ENCODE measurements at regions not wholly inside any gene's neighbourhood (a gene's known extent, or its start where the extent isn't known, plus 50 kb on each side); places are given as distances from the start of the nearest gene placed in this dataset.

DNA sequence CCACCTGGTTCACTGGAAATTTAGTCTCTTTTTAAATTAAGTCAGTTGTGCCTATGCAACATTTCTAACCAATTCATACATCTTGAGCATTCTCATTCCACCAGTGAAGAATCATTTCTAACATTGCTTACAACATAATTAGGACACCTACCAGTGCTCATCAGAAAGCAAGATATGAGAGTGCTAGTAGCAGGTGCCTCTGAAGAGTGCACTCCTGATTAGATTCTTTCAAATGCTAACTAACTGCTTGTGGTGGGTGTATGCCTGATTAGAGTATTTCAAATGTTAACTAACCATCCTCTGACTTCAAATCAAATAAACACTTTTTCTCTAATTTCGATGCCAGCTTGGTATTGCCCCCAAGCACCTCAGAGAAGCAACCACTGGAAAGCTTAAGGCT, 124.3 kb upstream of the DNAJC10 start:
- Histone ChIP-seq H3K4me1 (ENCODE audit: insufficient read depth) (peaks cover 50% of the 10 kb centered on the region), H3K9me2 (ENCODE audit: insufficient read depth) (no peaks in the 10 kb centered on the region), H3K79me2 (replicated peaks; ENCODE audit: insufficient read depth) (no peaks in the 10 kb centered on the region), H2AFZ (no peak overlapping the region), H3F3A (replicated peaks; ENCODE audit: low read depth) (no peaks in the 10 kb centered on the region), H3K27ac (ENCODE audit: low read depth) (no peak overlapping the region), H3K4me2 (peak overlapping the region; percentile 70), H3K36me3 (ENCODE audit: insufficient read depth) (no peaks in the 10 kb centered on the region), H3K4me3 (peak overlapping the region; percentile 34), H3K27me3 (ENCODE audit: insufficient read depth) (no peaks in the 10 kb centered on the region), H4K20me1 (replicated peaks; ENCODE audit: insufficient read depth) (no peaks in the 10 kb centered on the region)
- peak; percentile 34; the same call in 1 of the 2 replicates for TF ChIP-seq NANOG (IDR thresholded peaks at IDR 0.05; ENCODE audit: borderline replicate concordance)
- TF ChIP-seq, protein P1, sequence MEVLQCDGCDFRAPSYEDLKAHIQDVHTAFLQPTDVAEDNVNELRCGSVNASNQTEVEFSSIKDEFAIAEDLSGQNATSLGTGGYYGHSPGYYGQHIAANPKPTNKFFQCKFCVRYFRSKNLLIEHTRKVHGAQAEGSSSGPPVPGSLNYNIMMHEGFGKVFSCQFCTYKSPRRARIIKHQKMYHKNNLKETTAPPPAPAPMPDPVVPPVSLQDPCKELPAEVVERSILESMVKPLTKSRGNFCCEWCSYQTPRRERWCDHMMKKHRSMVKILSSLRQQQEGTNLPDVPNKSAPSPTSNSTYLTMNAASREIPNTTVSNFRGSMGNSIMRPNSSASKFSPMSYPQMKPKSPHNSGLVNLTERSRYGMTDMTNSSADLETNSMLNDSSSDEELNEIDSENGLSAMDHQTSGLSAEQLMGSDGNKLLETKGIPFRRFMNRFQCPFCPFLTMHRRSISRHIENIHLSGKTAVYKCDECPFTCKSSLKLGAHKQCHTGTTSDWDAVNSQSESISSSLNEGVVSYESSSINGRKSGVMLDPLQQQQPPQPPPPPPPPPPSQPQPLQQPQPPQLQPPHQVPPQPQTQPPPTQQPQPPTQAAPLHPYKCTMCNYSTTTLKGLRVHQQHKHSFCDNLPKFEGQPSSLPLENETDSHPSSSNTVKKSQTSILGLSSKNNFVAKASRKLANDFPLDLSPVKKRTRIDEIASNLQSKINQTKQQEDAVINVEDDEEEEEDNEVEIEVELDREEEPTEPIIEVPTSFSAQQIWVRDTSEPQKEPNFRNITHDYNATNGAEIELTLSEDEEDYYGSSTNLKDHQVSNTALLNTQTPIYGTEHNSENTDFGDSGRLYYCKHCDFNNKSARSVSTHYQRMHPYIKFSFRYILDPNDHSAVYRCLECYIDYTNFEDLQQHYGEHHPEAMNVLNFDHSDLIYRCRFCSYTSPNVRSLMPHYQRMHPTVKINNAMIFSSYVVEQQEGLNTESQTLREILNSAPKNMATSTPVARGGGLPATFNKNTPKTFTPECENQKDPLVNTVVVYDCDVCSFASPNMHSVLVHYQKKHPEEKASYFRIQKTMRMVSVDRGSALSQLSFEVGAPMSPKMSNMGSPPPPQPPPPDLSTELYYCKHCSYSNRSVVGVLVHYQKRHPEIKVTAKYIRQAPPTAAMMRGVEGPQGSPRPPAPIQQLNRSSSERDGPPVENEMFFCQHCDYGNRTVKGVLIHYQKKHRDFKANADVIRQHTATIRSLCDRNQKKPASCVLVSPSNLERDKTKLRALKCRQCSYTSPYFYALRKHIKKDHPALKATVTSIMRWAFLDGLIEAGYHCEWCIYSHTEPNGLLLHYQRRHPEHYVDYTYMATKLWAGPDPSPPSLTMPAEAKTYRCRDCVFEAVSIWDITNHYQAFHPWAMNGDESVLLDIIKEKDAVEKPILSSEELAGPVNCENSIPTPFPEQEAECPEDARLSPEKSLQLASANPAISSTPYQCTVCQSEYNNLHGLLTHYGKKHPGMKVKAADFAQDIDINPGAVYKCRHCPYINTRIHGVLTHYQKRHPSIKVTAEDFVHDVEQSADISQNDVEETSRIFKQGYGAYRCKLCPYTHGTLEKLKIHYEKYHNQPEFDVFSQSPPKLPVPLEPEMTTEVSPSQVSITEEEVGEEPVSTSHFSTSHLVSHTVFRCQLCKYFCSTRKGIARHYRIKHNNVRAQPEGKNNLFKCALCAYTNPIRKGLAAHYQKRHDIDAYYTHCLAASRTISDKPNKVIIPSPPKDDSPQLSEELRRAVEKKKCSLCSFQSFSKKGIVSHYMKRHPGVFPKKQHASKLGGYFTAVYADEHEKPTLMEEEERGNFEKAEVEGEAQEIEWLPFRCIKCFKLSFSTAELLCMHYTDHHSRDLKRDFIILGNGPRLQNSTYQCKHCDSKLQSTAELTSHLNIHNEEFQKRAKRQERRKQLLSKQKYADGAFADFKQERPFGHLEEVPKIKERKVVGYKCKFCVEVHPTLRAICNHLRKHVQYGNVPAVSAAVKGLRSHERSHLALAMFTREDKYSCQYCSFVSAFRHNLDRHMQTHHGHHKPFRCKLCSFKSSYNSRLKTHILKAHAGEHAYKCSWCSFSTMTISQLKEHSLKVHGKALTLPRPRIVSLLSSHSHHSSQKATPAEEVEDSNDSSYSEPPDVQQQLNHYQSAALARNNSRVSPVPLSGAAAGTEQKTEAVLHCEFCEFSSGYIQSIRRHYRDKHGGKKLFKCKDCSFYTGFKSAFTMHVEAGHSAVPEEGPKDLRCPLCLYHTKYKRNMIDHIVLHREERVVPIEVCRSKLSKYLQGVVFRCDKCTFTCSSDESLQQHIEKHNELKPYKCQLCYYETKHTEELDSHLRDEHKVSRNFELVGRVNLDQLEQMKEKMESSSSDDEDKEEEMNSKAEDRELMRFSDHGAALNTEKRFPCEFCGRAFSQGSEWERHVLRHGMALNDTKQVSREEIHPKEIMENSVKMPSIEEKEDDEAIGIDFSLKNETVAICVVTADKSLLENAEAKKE (CRISPR knock-in tag; IDR thresholded peaks at IDR 0.05), result no peak
- peak; percentile 18 for DNase-seq (ENCODE audit: low spot score)
- Mint-ChIP-seq H3K4me1 (peaks cover 63% of the 10 kb centered on the region), H3K9me3 (no peaks in the 10 kb centered on the region), H3K36me3 (ENCODE audit: low read depth) (no peaks in the 10 kb centered on the region), H3K4me3 (peak overlapping the region; percentile 25; the same call in 1 of the 3 replicates), H3K27me3 (ENCODE audit: insufficient read depth, low read depth, poor library complexity) (peaks cover 2% of the 10 kb centered on the region), H3K27ac (no peak overlapping the region)
- ATAC-seq, result peak; percentile 81

DNA sequence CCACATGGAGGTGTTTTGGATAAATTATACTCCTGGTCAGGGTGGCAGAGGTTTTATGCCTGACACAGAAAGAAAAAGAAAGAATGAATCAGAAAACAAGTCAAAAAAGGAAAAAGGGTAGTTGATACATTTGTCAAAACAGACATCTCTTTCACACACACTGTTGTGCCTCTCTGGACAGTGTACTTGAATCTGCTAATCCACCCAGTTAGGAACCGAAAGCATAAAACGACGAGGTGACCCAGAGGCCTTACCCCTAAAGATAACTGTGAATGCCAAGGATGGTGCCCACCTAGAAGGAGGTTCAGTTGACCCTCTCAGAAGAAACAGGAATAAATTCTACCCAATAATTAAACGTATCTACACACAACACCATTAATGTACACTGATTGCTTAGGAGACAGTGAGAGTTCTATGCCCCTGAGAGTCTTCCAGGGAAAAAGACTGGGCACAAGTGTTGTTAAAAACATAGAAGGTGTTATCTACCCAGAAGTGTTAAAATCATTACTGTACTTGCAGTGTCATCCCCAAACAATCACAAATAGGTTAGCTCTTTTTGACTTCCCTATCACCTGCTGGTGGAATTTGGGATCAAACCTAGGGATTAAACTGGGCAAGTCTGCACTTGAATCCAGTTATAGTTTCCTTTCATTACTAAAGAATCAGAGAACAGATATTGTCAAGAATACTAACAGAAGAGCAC, 123.2 kb upstream of the DNAJC10 start:
- no peak overlapping the region for H3K27ac ChIP-seq (ENCODE audit: low read depth)
- no peaks in the 10 kb centered on the region for H4K20me1 ChIP-seq (replicated peaks; ENCODE audit: insufficient read depth)
- peak overlapping the region; percentile 34; the same call in 1 of the 2 replicates for H3K4me3 ChIP-seq
- Mint-ChIP-seq H3K36me3 (ENCODE audit: low read depth) (no peaks in the 10 kb centered on the region), H3K4me1 (peaks cover 56% of the 10 kb centered on the region), H3K27ac (peak overlapping the region; percentile 67), H3K9me3 (no peaks in the 10 kb centered on the region), H3K4me3 (no peak overlapping the region), H3K27me3 (ENCODE audit: insufficient read depth, low read depth, poor library complexity) (peaks cover 2% of the 10 kb centered on the region)
- no peaks in the 10 kb centered on the region for H3K9me2 ChIP-seq (ENCODE audit: insufficient read depth)
- no peak overlapping the region for H2AFZ ChIP-seq
- H3K4me1 ChIP-seq (ENCODE audit: insufficient read depth), result peaks cover 48% of the 10 kb centered on the region
- DNase-seq (ENCODE audit: low spot score) (peak; percentile 23), ATAC-seq (no peak)
- no peaks in the 10 kb centered on the region for H3F3A ChIP-seq (replicated peaks; ENCODE audit: low read depth)
- no peaks in the 10 kb centered on the region for H3K27me3 ChIP-seq (ENCODE audit: insufficient read depth)
- TF ChIP-seq, protein P2, sequence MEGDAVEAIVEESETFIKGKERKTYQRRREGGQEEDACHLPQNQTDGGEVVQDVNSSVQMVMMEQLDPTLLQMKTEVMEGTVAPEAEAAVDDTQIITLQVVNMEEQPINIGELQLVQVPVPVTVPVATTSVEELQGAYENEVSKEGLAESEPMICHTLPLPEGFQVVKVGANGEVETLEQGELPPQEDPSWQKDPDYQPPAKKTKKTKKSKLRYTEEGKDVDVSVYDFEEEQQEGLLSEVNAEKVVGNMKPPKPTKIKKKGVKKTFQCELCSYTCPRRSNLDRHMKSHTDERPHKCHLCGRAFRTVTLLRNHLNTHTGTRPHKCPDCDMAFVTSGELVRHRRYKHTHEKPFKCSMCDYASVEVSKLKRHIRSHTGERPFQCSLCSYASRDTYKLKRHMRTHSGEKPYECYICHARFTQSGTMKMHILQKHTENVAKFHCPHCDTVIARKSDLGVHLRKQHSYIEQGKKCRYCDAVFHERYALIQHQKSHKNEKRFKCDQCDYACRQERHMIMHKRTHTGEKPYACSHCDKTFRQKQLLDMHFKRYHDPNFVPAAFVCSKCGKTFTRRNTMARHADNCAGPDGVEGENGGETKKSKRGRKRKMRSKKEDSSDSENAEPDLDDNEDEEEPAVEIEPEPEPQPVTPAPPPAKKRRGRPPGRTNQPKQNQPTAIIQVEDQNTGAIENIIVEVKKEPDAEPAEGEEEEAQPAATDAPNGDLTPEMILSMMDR (conservative IDR thresholded peaks at IDR 0.05; ENCODE audit: low read depth in 2 of 2), result 0 out of 4 replicates have a peak, but pooled peaks of 1 of the 2 experiments have one; percentile 26
- TF ChIP-seq STAT1 (IDR thresholded peaks at IDR 0.05; ENCODE audit: unreplicated experiment) (no peak), POLR2AphosphoS5 (IDR thresholded peaks at IDR 0.05; ENCODE audit: low read depth) (no peak)
- H3K79me2 ChIP-seq (replicated peaks; ENCODE audit: insufficient read depth), result no peaks in the 10 kb centered on the region
- H3K4me2 ChIP-seq, result peak overlapping the region; percentile 70
- H3K36me3 ChIP-seq (ENCODE audit: insufficient read depth), result no peaks in the 10 kb centered on the region
